ENCODE measurements at regions not wholly inside any gene's neighbourhood (a gene's known extent, or its start where the extent isn't known, plus 50 kb on each side); places are given as distances from the start of the nearest gene placed in this dataset.

GRCh38 chr3:159131376-159131775 is 329.5 kb downstream of the MFSD1 start:
- no peak for DNase-seq

GRCh38 chr3:159137949-159138348 is 336.1 kb downstream of the MFSD1 start:
- DNase-seq, result no peak

GRCh38 chr3:159139326-159139725 is 337.5 kb downstream of the MFSD1 start:
- no peak for DNase-seq

DNA sequence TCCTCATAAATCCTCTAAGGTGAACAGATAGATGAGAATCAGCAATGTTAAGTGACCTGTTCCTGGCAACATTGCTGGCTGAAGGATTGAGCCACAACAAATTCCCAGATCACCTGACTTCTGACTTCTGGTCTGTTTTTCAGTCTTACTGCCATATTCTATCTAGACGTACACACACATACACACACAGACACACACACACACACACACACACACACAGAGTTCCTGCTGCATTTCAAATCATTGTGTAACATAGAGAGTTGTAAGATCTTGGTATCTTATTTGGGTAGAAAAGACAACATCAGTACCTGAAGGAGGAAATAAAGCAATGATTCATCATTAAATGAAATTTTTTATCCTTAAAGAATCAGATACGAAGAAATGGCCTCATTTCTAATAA is 342.6 kb downstream of the MFSD1 start:
- no peak for DNase-seq

- no peak for DNase-seq
Observed at GRCh38 chr3:159144891-159145290, 343.0 kb downstream of the MFSD1 start.

DNA sequence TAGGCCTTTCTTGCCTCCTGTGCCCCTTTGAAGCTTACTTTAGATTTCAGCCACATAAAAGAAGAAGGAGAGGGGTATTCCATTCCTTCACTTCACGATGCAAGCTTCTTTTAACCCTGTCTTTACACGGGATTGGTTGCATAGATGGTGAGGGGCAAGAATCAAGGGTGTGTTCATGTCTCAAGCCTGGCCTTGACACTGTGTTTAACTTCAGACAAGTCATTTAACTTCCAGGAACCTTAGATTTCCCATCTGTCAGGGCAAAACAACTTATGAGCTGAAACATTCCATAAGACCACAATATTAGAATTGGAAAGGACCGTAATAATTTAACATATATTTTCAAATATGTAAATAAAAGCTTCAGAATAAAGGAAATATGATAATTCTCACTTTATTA is 344.5 kb downstream of the MFSD1 start:
- DNase-seq, result no peak

DNA sequence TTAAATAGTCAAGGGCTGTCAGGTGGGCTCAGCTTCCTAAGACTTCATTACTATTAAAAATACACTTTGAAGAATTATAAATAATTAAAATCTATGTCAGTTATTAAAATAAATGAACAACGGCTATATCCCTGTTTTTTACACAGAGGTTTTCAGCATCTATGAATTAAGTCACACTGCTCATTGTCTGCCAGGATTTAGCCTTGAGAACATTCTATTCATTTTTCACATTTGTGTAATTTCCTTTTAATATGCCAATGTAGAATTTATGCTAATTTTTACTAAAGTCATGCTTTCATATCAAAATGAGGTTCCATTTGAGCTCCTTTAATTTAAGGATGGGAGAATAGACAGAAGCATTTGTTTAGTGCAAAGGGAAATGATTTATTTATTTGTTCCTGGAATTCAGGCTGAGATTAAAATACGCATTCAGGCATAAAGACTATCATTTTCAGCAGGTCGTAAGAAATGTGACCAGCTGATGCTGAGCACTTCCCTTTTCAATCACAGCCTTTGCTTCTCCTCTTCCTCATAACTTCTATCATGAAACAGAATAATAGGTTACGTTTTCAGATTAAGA is 345.1 kb downstream of the MFSD1 start:
- no peak for DNase-seq

GRCh38 chr3:159147813-159148212 is 346.0 kb downstream of the MFSD1 start:
- no peak for DNase-seq

GRCh38 chr3:159148466-159148865 is 346.6 kb downstream of the MFSD1 start:
- no peak for DNase-seq

DNA sequence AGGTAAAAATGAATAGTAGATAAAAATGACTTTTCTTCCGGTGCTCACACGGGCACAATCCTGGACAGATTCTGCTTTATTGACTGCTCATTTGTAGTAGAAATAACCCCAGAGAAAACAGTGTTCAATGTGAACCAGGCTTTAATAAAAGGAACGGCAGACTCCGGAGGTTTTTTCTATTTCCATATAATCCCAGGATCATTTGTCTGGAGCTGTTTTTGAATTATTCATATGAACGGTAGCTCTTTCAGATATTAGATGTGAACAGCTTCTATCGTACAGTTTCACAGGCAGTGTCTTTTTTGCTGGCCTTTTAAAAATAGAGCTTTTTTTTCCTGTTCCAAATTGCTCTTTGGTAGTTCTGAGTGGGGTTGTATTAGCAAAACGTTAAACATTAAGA is 347.3 kb downstream of the MFSD1 start:
- no peak for DNase-seq

- DNase-seq, result no peak
Observed at GRCh38 chr3:159149633-159150032, 347.8 kb downstream of the MFSD1 start.

GRCh38 chr3:159150180-159150579 is 348.3 kb downstream of the MFSD1 start:
- DNase-seq, result no peak

DNA sequence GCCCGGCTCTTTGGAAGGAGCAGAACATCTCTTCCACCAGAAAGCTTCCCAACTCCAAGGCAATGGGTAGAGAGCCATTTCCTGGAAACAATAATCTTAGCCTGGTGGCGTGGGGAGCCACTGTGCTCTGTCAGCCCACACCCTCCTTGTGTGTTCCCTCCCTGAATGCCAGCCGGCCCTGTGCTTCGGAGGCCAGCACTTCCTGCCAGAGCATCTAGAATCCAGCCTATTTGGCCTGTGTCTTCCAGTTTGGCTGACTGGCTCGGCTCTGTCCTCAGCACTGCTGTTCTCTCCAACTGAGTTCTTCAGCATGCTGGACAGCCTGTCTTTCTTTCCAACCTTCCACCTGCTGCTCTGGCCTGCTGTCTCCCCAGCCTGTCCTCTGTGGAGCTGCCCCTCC is 349.3 kb downstream of the MFSD1 start:
- DNase-seq, result no peak

DNA sequence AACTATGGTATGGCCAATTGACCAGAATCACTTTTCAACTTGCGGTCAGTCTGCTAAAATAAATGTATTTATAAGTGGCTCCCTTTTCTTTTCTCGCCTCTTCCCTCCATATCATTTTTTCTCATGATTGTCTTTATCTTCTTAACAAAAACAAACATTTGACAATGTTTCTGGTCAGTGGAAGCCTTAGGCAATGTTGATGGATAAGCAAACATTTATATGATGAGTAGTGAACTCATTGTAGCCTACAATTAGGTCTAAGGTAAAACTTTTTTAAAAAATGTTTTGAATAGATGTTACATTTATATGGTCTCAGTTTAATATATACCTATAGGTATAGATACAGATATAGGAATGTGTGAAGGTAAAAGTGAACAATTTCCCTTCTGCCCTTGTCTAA is 355.4 kb downstream of the MFSD1 start:
- DNase-seq, result no peak

DNA sequence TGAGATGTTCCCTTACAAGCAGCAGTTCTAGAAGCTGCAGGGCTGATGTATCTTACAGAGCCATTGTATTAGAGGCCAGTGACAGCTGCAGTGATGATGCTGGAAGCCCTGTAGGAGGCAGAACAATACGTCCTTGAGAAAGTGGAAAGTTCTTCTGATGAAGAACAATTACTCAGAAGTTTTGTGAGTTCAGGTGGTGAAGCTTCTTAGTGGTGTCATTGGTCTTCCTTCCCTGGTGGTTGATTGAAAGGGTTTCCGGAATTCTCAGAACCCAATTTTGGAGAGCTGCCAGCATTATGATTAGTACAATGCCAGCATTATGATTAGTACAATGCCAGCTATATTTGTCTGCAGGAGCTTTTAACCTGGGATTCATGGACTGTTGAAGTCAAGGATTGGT is 356.4 kb downstream of the MFSD1 start:
- DNase-seq, result no peak

DNA sequence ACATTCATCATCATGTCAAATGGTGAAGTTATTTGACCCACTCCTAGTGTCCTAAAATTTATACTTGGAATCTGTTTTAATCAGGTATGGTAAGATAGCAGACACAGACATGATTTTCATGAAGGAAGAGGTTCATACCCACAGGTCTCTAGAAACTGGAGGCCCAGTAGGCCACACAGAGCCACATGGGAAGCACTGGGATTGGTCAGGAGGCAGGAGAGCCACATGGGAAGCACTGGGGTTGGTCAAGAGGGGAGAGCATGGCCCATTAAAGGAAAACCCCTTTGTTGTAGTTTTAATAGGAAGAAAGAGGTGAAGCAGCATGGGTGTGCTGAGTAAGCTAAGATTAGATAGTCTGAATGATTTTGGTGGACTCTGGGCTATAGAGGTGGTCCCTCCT is 356.9 kb downstream of the MFSD1 start:
- no peak for DNase-seq

DNA sequence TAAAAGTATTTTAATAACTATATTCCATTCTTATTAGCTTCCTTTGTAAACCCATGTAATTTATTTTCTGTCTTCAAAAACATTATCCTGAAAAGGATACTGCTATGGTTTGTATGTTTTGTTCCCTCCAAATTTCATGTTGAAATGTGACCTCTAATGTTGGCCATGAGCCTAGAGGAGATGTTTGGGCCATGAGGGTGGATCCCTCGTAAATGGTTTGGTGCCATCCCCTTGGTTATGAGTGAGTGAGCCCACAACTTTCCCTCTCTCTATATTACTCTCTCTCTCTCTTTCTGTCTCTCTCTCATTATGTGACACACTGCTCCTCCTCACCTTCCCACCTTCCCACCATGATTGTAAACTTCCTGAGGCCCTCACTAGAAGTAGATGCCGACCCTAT is 357.7 kb downstream of the MFSD1 start:
- no peak for DNase-seq

DNA sequence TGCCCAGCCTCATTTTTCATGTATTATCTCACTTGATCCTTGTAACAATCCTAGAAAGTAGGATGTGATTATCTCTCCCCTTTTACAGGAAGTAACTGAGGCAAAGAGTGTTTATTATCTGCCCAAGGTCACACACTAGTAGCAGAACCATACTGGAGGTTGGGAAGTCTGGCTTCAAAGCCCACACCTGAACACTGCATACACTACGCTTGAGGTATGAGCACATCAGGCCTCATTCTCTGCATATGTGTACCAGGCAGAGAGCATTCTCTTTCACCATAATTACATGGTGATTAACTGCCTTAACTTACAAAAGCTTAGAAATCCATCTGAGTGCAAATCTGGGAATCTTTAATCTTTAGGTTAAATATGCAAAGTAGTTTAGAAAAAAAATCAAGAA is 361.8 kb downstream of the MFSD1 start:
- no peak for DNase-seq

- no peak for DNase-seq
Observed at GRCh38 chr3:159165961-159166360, 364.1 kb downstream of the MFSD1 start.

- no peak for DNase-seq
Observed at GRCh38 chr3:159166899-159167586, 365.2 kb downstream of the MFSD1 start.

DNA sequence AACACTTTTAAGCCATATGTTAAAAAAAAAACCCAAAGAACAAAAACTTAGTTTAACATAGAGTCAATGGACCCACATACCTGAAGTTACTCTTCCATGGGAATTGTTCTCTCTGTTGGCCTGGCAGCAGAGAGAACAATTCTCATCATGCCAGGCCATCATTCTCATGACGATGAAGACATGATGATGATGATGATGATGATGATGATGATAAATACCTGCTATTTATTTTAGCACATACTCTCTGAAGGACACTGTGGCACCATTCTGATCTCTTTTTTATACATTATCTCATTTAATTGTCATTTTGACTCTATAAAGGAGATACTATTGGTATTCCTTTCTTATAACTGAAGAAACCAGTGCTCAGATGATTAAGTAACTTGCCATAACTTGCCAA is 366.9 kb downstream of the MFSD1 start:
- no peak for DNase-seq

DNA sequence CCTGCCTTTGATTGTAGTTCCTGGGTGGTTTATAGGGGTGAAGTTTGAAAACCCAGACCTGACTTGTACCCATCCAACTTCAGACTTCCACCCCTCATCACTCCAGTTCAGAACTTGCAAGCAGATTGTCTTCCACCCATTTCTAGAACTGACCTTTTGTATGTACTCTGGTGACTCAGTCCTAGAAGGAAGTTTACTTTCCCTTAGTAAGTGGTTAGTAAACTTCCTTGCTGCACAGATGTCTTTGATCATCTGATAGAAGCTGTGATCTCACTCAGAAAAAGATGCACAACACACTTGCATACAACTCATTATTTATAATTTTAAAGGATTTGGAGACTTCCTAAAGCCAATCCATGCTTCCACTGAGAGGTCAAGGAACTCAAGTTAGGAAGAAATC is 368.0 kb downstream of the MFSD1 start:
- no peak for DNase-seq

GRCh38 chr3:159170436-159171003 is 368.7 kb downstream of the MFSD1 start:
- DNase-seq, result no peak

- DNase-seq, result no peak
Observed at GRCh38 chr3:159171333-159171732, 369.5 kb downstream of the MFSD1 start.

DNA sequence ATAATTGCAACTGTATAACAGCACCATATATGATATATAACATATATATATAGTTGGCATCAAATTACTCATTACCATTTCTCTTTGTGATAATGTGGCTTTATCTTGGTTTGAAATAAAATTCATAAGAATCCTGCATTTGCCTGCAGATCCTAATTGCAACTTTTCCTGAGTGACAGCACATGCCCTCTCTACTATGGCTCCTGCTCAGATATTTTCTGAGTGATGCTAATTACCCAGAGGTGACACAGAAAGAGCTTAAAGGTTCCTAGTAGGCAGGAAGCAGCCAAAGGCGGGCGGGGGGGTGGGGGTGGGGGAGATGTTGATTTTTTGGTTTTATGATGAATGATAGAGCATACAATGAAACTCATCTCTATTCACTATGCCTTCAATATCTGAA is 370.6 kb downstream of the MFSD1 start:
- no peak for DNase-seq

Measured in activated CD4-positive, alpha-beta T cell treated with anti-CD3 and anti-CD28 coated beads, Interleukin-2, amount 50 U/mL, for 1 hour (primary cell).